ENCODE measurements at regions not wholly inside any gene's neighbourhood (a gene's known extent, or its start where the extent isn't known, plus 50 kb on each side); places are given as distances from the start of the nearest gene placed in this dataset.
A peak's percentile ranks its signal among the peaks of the same experiment; 100 is the strongest.
"Not testable (repeated sequence)": the region's sequence is repeated elsewhere in the genome, so short reads cannot be mapped to it uniquely, and the experiment has no call there.

DNA sequence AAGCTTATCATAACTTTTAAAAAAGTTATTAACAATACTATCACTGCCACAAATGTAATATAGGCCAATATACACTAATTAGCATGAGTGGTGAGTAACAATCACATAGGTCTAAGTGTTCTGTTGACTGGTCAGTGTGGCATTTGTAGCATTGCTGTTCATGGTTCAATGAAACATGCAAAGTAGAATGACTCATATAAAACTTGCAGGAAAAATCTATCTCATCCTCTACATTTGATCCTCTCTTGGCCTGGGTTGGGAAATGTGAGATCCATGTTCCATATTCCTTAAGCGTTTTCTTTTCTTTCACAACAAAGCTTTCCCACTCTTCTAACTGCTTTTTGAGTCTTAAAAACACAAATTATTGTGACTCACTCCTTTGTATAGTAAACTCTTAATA, 1418.7 kb downstream of the FSTL5 start:
- in situ Hi-C loops (cut with MboI; ENCODE audit: low pct_unique_long_range_greater_than_20kb, low sequenced_read_pairs), result no loop called here
- no peak for DNase-seq

DNA sequence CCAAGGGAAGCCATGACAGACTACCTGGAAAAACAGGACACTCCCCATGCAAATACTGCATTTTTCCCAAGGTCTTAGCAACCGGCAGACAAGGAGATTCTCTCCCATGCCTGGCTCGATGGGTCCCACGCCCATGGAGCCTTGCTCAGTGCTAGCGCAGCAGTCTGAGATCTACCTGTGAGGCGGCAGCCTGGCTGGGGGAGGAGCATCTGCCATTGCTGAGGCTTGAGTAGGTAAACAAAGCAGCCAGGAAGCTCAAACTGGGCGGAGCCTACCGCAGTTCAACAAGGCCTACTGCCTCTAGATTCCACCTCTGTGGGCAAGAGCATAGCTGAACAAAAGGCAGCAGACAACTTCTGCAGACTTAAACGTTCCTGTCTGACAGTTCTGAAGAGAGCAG, 1417.2 kb downstream of the FSTL5 start:
- DNase-seq; in situ Hi-C loops (cut with MboI; ENCODE audit: low pct_unique_long_range_greater_than_20kb, low sequenced_read_pairs): not testable (repeated sequence)

DNA sequence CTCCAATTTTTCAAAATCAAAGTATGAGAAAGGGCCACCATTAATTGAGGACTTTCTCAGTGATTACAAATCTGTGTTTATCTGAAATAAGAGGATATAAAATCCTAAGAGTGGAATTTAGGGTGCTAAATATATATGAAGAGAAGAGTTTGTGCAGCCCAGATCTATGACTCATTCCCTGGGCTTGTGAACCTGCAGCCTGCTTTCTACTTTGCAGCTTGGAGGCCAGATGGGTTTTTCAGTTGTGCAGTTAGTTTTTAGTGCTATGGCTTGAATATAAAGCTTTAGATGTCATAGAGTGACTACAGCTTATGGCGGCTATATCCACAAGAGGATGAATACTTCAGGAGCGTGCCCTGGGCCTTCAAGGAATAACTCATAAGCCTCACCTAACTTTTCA, 1391.1 kb downstream of the FSTL5 start:
- in situ Hi-C loops (cut with MboI; ENCODE audit: low pct_unique_long_range_greater_than_20kb, low sequenced_read_pairs), result no loop called here
- no peak for DNase-seq

DNA sequence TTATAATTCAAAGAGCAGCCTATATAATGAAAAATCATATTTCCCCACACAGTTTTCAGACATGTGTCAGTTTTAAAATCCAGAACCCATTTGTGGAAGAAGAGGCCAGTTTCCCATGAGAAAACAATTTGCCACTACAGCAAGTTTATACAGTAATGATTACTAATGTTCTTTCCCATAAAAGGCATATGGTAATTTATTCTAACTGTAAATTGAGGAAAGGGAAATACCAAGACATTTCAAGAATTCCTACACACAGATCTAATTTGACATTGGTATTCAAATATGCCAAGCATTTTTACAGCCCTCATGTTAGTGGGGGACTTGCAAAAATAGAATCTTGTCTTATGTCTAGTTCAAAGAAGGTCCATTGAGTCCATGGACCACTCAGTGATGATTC, 1368.6 kb downstream of the FSTL5 start:
- in situ Hi-C loops (cut with MboI; ENCODE audit: low pct_unique_long_range_greater_than_20kb, low sequenced_read_pairs), result no loop called here
- DNase-seq, result no peak

DNA sequence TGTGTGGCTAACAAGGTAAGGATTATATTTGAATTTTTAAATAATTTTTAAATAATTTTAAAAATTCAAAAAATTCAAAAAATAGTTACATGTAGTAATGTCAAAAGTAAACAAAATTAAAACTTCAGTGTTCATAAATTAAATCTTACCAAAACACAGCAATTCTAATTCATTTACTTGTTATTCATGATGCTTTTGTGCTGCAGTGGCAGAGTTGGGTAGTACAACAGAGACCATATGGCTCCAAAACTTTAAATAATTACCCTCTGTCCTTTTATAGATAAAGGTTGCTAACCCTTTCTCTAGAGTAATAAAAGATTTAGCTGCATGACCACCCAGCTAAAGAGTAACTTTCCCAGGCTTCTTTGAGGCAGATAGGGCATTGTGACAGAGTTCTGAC, 1355.6 kb downstream of the FSTL5 start:
- DNase-seq, result no peak
- in situ Hi-C loops (cut with MboI; ENCODE audit: low pct_unique_long_range_greater_than_20kb, low sequenced_read_pairs), result no loop called here

DNA sequence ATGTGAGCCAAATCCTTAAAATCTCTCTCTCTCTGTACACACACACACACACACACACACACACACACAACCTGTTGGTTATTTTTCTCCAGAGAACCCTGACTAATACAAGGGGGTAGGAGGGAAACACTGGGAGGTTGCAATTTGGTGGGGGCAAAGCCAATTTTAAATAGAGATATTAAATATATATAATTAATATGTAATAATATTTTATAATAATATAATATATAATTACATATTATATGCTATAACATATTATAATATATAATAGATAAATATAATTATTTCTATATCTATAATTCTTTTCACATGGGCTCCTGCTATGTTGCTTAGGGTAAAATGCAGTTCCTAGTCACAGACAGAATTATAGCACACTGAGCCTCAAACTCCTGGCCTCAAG, 1354.2 kb downstream of the FSTL5 start:
- in situ Hi-C loops (cut with MboI; ENCODE audit: low pct_unique_long_range_greater_than_20kb, low sequenced_read_pairs), result no loop called here
- no peak for DNase-seq

DNA sequence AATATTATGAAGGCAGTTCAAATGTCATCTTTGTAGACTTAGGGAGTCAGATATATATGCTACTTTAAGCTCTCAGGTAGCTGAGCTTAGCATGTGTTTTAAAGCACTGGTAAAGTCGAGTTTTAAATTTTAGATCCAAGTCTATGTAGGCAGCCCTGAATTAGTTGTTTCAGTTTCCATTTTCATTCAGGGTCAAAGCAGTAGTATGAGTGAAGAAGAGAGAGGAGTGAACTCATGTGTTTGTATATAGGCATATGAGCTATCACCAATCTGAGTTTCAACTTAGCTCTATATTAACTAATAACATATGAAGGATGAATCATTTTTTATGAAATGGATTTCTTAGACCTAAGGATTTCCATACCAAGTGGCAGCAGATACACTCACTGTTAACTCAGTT, 1353.4 kb downstream of the FSTL5 start:
- DNase-seq, result no peak
- in situ Hi-C loops (cut with MboI; ENCODE audit: low pct_unique_long_range_greater_than_20kb, low sequenced_read_pairs), result no loop called here

DNA sequence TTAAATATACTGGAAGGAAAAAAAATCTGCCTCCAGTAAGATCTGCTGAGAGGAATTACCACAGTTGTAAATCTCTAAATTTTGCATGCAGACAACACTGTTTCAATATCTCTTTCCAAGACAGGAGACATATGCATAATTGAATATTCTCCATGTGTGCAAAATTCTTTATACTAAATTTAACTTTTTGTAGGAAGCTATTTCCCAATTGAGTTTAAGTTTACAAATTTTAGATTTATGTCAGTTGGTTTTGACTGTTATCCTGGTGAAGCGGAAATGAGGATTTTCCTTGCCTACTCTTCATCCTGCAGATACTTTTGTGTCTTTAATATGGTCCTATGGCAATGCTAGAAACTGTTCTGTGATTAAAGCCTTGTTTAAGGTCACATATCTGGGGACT, 1352.9 kb downstream of the FSTL5 start:
- no peak for DNase-seq
- in situ Hi-C loops (cut with MboI; ENCODE audit: low pct_unique_long_range_greater_than_20kb, low sequenced_read_pairs), result no loop called here

DNA sequence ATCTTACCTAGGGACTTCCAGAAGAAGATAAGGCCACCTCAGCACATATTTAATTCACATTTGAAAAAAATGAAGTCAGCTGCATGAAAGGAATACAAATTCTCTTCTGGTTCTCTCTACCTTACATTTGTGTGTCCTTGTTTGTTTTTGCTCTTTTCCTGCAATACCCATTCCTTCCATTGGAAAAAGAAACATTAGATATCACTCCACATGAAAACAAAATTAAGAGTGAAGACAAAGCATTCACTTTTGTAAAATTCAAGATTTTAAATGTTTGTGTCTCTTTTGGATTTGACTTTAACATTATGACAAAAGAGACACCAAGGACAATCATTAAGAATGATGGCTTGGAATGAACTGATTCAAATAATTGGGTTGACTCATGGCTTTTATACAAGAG, 1351.8 kb downstream of the FSTL5 start:
- in situ Hi-C loops (cut with MboI; ENCODE audit: low pct_unique_long_range_greater_than_20kb, low sequenced_read_pairs), result no loop called here
- DNase-seq, result no peak

DNA sequence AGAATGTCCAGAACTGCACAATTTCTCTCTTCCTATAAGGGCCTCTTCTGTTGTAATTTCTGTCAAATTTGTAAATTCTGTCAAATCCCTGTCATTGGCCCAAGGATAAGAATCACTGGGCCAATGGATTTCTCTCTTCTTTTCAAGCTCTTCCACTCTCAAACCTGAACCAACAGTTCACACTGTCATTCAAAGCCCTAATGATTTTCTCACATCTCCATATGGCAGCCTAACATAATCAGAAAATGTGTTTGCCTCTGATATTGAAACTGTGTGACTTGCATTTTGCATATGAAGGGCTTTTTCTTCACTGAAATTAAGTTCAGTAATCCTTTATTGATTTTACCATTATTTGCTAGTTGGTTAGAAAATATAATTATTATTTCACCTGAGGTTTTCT, 1349.1 kb downstream of the FSTL5 start:
- DNase-seq, result no peak
- in situ Hi-C loops (cut with MboI; ENCODE audit: low pct_unique_long_range_greater_than_20kb, low sequenced_read_pairs), result no loop called here

DNA sequence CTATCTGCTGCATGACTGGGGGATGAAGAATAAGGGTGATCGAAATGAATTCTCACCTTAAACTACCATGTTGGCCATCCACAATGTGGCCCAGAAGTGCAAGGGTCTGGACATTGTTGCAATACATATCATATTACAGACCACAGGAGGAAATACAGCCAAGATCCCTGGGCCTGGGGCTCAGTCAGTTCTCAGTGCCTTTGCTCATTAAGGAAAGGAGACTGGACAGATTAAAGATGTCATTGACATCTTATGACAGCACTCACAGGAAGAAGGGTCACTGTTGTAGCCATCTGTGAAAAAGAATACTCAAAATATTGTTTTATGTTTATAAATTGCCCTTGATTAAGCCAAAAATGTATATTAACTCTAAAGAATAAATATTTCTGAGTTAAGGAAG, 1345.2 kb downstream of the FSTL5 start:
- no peak for DNase-seq
- in situ Hi-C loops (cut with MboI; ENCODE audit: low pct_unique_long_range_greater_than_20kb, low sequenced_read_pairs), result no loop called here

DNA sequence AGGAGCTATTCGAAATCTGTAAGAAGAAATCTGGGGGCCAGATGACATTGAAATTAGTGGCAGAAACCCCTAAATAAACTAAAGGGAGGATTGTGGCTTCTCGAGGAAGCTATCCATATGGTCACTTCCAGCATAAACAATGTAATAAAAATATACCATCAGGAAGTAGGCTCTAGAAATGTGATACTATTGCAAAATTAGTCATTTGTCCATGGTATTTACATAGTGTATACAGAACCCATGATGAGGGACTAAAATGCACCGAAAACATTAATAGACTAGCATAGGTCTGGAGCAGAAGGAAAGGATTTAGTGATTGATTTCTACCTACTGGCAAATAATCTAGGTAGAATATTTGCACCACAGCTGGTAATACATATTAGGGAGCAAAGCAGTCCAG, 1344.0 kb downstream of the FSTL5 start:
- DNase-seq, result no peak
- in situ Hi-C loops (cut with MboI; ENCODE audit: low pct_unique_long_range_greater_than_20kb, low sequenced_read_pairs), result no loop called here

DNA sequence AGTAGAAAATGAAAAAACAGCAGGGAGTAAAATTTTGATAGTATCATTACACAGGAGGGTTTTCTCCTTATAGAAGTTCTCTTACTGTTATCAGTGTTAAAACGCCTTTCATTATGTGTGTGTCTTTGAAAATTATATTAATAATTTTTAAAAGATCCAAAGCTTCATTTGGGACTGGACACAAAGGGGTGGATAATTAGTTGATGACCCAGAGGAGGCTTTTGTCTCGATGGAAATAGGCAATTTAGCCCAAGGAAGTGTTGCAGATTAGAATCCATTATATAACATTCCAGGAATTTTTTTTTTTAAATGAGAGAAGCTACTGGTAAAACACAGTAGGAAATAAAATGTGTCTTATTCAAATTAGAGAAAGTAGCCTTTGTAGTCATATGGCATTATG, 1339.3 kb downstream of the FSTL5 start:
- in situ Hi-C loops (cut with MboI; ENCODE audit: low pct_unique_long_range_greater_than_20kb, low sequenced_read_pairs), result no loop called here
- DNase-seq, result no peak

DNA sequence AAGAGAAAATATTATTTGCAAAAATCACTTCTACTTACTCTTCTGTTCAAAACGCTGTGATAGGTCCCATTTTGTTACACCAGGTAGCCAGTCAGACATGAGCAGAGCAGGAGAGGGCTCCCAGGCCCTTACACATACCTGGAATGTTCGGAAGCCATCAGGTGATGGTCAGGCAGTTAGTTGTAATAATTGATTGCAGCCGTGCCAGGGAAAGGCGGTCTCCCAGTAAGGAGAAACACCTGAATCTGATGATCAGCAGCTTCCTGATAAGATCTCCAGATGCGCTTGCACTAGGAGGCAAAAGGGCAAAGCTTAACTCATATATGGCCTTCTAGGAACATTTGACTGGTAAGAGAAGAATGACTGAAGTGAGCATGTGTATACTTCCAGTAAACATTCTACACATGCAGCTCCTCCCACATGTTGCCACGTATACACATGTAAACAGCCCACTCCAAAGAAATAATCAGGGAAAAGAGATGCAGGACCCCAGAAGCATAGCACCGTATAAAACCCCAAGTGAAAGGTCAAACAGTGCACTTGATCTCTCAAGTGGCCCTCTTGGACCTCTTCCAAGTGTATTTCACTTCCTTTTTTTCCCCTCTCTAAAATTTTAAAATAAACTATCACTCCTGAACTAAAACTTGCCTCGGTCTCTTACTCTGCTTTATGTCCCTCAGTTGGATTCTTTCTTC, 1338.0 kb downstream of the FSTL5 start:
- peak; percentile 11 for DNase-seq
- in situ Hi-C loops (cut with MboI; ENCODE audit: low pct_unique_long_range_greater_than_20kb, low sequenced_read_pairs), result no loop called here

DNA sequence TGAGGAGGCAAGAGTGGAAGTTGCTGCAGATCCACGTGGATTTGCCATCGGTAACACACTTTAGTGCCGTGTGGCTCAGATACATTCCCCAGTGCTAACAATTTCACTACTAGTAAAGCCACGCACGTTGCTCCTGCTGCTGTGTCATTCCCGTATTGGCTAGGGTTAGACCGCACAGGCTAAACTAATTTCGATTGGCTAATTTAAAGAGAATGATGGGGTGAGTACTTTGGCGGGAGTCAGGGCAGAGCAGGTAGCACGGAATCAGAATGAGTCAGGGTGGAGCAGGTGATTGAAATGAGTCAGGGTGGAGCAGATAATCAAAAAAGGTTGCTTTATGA, 1337.5 kb downstream of the FSTL5 start:
- in situ Hi-C loops (cut with MboI; ENCODE audit: low pct_unique_long_range_greater_than_20kb, low sequenced_read_pairs), result no loop called here
- no peak for DNase-seq

DNA sequence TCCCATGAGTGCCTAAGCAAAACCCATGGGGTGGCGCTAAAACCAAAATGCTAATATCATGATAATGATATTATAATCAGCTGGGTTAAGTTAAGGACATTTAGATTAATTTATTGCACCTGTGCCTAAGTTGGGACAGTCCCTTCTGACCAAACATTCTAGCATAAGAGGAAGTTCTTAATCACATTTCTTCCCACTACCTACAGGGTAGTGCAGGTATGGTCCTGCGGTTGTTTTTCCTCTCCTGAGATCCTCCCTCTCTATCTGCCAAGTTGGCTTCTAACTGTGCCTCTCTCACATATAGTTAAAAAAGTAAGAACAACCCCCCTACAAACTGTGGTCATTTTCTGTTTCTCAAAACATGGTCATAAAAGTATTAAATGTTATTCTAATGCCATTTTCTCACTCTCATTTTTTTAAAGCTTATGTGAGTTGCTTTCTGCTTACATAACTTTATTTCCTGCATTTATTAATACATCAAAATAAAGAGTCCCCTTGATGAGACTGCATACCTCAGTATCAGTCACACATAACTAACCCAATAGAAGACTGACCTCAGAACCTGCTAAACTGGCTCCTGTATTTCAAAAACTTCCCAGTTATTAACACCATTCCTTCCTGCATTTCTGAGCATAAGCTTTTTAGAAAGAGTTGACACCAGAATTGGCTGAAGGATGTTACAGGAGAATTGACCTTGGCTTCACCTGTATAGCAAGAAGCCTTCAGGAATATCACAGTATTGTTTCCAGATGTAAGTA, 1332.5 kb downstream of the FSTL5 start:
- DNase-seq, result no peak

DNA sequence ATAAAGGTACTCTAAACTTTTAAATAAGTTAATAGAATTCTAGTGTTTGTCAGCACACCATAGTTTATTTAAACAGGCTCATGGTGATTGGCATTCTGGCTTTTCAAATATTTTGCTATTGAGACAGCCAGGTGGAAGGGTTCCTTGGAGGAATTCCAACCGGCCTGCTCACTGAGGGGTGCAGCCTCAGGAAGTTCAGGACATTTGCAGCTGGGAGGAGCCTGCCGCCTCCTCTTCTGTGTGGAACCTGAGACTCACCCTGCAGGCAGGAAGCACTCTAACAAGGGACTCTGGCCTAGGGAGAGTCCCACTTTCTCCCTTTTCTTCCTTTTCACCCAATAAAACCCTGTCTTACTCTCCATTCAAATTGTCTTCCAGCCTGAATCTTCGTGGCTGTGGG, 1328.0 kb downstream of the FSTL5 start:
- no peak for DNase-seq
- in situ Hi-C loops (cut with MboI; ENCODE audit: low pct_unique_long_range_greater_than_20kb, low sequenced_read_pairs), result no loop called here

More for the DNA sequence above, 1332.5 kb downstream of the FSTL5 start:
- in situ Hi-C loops (cut with MboI; ENCODE audit: low pct_unique_long_range_greater_than_20kb, low sequenced_read_pairs), result no loop called here

DNA sequence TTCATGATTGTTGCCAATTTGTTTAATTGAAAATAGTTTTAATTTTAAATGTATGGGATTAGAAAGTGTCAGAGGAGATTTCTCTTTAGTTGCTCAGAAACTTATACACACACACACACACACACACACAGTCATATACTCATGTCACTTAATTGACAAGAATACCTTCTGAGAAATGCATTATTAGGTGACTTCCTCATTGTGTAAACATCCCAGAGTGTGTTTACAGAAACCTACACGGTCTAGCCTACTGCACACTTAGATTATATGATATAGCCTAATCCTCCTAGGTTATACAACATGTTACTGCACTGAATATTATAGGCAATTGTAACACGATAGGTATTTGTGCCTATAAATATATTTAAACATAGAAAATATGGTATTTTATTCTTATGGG, 1327.4 kb downstream of the FSTL5 start:
- in situ Hi-C loops (cut with MboI; ENCODE audit: low pct_unique_long_range_greater_than_20kb, low sequenced_read_pairs), result no loop called here

DNA sequence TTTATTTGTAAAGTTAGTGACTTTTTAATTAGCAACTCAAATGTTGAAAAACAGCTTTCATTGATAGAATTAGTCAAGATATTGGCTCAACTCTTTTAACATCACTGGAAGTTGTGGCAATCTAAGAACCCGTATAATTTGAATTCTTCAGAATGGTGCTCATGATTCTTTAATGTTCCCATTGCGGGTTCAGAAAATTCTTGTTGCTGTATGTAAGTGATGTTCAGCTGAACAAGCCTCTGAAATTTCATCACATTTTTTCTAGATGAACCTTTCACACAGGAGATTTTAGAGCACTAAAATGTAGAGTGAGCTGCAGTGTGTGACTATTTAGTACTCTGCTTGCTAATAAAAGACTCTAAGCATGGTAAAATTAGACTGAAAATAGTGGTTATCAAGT, 1317.7 kb downstream of the FSTL5 start:
- DNase-seq, result no peak
- in situ Hi-C loops (cut with MboI; ENCODE audit: low pct_unique_long_range_greater_than_20kb, low sequenced_read_pairs), result no loop called here

More for the DNA sequence above, 1327.4 kb downstream of the FSTL5 start:
- no peak for DNase-seq

DNA sequence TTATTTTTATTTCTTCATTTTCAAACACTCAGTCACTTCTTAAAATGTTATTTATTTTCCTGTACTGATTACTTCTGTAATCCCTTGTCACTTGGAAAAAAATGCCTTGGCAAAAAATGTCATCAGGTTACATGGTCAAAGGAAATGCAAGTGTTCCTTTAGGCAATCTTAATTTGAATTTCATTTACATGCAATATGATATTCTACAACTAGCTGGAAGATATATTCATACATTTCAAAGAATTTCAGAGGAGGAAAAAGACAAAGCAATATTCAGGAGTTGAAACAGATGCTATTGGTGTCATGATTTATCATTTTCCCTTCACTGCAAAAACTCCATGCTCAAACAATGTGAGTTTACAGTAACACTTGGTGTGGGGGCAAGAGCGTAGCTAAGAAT, 1316.6 kb downstream of the FSTL5 start:
- no peak for DNase-seq
- in situ Hi-C loops (cut with MboI; ENCODE audit: low pct_unique_long_range_greater_than_20kb, low sequenced_read_pairs), result no loop called here

DNA sequence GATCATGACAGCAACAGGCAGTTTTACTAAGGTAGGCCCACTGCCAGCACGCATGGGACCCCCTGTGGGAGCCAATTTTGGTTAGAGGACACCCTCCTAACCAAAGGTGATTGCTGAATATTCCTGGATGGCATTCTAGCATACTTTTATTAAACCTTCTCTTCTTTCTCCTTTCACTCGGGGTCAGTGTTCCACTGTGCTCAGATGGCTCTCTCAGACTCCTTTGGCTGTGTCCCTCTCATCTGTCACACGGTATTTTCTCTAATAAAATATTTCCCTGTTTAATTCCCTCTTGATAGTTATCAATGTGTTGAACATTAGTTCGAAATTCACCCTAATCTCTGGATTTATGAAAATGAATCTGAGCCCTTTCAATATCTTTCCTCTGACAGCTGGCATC, 1315.3 kb downstream of the FSTL5 start:
- no peak for DNase-seq

More for the DNA sequence above, 1315.3 kb downstream of the FSTL5 start:
- in situ Hi-C loops (cut with MboI; ENCODE audit: low pct_unique_long_range_greater_than_20kb, low sequenced_read_pairs), result no loop called here

Measured in KBM-7 (cell line).